ENCODE measurements at regions not wholly inside any gene's neighbourhood (a gene's known extent, or its start where the extent isn't known, plus 50 kb on each side); places are given as distances from the start of the nearest gene placed in this dataset.
"Not testable (repeated sequence)": the region's sequence is repeated elsewhere in the genome, so short reads cannot be mapped to it uniquely, and the experiment has no call there.

GRCh38 chr10:85039311-85039710 is 710.9 kb downstream of the CCSER2 start:
- no peak for DNase-seq

- no peak for DNase-seq
These were observed 714.8 kb downstream of the CCSER2 start for GRCh38 chr10:85043207-85043606.

- DNase-seq, result no peak
These were observed 716.7 kb downstream of the CCSER2 start for GRCh38 chr10:85045046-85045445.

DNA sequence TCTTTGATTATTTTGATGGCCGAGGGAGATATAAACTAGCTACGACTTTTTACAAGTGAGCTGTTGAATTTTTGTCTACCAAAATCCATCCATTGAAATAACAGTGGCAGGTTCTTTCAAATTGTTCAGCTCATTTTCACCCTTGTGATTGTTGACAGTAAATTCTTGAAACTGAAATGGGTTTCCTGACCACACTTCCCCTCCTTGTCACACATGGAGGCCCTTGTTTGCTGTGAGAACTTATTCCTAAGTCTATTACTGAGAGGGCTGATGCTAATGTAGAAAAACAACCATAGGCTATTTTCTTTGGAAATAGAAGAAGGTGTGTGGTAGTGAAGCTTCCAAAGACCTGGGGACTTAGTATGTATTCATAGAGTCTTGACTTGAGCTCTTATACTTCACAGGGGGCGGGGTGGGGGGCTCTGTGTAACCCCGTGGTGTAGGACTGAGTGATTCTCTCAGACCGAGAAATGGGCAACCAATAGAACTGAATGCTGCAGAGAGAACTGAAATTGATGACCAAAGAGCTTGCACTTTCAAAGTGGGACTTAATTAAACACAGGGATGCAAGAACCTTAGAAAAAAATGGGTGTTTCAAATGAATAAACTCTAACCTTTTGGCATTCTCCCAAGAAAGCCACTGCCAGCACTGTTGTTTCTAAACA is 718.9 kb downstream of the CCSER2 start:
- no peak for DNase-seq

GRCh38 chr10:85047979-85048378 is 719.6 kb downstream of the CCSER2 start:
- no peak for DNase-seq

GRCh38 chr10:85048644-85049043 is 720.3 kb downstream of the CCSER2 start:
- no peak for DNase-seq

- no peak for DNase-seq
These were observed 732.6 kb downstream of the CCSER2 start for GRCh38 chr10:85060944-85061343.

GRCh38 chr10:85061401-85061800 is 733.0 kb downstream of the CCSER2 start:
- DNase-seq, result no peak

DNA sequence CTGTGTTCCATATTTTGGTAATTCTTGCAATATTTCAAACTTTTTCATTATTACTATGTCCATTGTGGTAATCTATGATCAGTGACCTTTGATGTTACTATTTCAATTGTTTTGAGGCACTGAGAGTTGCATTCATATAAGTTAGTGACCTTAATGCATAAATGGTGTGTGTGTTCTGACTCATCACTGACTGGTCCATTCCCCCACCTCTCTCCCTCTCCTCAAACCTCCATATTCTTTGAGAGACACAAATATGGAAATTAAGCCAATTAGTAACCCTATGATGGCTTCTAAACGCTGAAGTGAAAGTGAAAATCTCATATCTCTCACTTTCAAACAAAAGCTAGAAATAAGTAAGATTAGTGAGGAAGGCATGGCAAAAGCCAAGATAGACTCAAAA is 739.6 kb downstream of the CCSER2 start:
- DNase-seq, result no peak

- no peak for DNase-seq
These were observed 752.5 kb downstream of the CCSER2 start for GRCh38 chr10:85080934-85081333.

DNA sequence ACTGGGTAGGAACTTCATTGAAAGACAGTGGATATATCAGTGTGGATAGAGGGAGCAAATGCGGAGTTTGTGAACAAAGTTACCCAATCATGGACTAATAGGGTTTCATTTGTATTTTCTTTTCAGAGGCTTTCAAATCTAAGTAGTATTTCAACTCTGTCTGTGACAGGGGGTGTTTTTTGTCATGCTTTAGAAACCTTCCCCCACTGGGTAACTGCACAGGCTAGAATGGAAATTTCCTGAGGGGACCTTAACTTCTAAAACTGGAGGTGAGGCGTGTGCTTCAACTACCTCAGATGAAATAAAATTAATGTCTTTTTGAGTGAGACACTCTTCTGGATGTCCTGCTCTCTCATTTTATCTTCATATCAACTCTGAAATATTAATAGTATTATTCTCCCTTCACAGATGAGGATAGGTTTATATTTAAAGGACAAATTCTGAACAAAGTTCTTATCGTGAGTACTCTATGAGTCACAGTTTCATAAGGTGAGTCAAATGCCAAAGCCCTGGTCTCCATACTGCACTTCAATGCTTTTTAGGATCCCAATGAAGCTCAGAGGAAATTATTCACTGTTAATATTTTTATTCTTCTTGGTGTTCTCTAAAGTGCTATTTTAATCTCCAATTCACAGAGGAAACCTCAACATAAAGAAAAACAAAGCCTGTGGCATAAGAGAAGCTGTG is 770.6 kb downstream of the CCSER2 start:
- DNase-seq, result no peak

GRCh38 chr10:85100495-85100894 is 772.1 kb downstream of the CCSER2 start:
- DNase-seq, result no peak

GRCh38 chr10:85105614-85106255 is 777.3 kb downstream of the CCSER2 start:
- DNase-seq, result no peak

- DNase-seq, result no peak
These were observed 782.9 kb downstream of the CCSER2 start for GRCh38 chr10:85111271-85111670.

- DNase-seq, result no peak
These were observed 796.2 kb downstream of the CCSER2 start for GRCh38 chr10:85124603-85125051.

DNA sequence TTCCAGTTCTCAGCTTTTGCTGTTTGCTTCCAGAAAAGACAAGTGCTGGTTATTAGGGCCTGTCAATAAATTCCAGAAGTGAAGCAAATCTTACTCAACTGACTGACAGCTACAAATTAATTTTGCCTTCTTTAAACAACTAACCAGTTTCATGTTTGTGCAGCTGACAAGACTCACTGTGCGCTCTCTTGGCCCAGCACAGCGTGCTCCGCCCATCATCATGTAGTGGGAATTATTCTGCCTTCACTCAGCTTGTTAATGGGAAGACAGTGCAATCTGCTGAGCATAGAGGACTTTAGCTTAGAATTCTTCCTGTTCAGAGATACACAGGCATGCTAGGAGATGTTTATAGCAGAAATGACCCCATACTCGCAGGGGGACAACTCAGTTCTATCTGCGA is 808.9 kb downstream of the CCSER2 start:
- DNase-seq, result no peak

DNA sequence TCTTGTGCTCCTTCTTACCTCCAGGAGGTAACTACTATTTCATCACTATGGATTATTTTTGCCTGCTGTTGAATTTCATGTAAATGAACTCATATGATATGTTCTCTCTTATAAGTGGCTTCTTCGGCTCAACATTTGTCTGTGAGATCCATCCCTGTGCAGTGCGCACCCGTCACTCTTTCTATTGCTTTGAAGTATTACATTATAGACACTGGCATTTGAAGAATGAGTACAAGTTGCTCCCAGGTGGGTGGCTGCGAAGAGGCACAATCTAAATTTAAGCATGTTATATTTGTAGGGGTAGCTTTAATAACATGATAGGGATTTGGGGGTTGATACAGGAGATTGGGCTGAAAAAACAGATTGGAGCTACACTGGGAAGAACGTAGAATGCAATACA is 809.7 kb downstream of the CCSER2 start:
- no peak for DNase-seq

DNA sequence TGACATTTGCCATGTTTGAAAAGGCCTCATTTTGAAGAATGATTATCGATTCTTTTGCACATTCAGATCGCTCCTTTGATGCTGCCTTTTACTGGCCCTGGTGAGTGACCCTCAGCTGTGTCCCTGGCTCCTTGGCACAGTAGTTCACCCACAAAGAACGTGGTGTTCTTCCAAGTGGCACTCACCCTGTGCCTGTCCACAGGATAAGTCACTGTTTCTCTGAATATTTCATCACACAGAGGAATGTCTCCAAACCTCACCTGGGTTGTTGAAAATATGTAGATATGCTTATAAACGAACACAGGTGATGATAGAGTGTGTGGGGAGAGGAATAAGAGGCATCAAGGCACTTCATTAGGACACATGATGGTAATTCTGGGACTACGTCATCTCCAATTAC is 810.7 kb downstream of the CCSER2 start:
- DNase-seq, result no peak

- not testable (repeated sequence) for DNase-seq
These were observed 813.1 kb downstream of the CCSER2 start for GRCh38 chr10:85141520-85141919.

DNA sequence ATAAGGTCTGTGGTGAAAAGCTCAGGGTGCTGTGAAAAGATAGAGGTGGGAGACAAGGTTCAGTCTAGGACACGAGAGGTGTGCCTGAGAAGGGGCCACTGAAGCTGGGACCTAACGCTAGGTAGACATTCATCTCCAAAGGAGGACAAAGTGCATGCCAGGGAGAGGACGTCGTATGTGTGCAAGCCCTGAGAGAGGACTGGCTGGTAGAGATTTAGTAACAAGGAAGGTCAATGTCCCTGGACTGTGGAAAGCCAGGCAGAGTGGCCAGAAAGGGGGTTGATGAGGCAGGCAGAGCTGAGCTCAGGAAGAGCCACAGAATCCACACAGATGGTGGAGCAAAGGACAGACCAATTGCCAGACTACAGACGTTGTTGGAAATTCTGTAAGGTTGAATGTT is 817.6 kb downstream of the CCSER2 start:
- no peak for DNase-seq

DNA sequence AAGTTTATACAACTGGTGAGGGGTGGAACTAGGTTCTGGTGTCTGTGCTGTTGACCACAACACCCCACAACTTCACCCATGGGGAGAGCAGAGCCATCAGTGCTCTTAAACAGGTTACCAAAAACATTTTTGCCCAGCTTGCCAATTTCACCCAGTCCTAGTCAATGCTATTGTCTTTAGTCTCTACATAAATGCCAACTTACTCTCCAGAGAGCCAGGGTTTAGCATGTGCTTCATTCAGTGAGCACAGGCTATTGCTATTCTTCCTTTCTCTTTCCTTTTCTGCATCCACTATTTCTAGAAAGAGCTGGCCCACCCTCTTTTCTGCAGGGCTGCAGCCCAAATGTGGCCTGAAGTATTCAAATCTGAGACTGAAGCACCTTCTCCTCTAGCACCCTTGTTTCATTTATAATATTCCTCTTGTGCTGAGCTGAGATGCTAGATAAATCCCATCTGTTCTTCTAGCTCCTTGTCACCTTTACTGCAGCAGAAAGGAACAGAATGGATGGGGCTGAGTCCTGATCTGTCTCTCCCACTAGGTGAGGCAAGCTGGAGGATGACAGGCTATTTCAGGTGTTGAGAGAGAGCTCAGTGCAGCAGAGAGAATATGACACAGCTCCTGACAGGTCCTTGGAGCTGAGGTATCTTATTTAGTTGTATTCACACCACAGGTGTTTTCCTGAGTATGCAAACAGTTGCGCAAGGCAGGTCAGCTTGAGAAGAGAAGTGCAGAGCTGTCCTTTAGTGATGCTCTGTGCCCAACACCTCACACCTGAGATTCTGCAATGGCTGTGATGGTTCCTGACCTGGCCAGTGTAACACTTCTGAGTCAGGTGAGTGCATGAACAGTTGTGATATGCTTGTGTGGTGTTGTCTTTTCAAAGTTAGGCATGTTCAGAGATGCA is 819.2 kb downstream of the CCSER2 start:
- DNase-seq, result no peak

GRCh38 chr10:85148693-85149640 is 820.6 kb downstream of the CCSER2 start:
- DNase-seq, result no peak

Data from CD4-positive, alpha-beta T cell treated with Interleukin-6 for 4 hours (primary cell).